ENCODE measurements at regions not wholly inside any gene's neighbourhood (a gene's known extent, or its start where the extent isn't known, plus 50 kb on each side); places are given as distances from the start of the nearest gene placed in this dataset.

GRCh38 chr1:55634516-55634915 lies 419.4 kb upstream of the USP24 start:
- no peak for TF ChIP-seq CTCF (IDR thresholded peaks at IDR 0.05)
- TF ChIP-seq POLR2A (IDR thresholded peaks at IDR 0.05): no peak
- TF ChIP-seq EP300 (IDR thresholded peaks at IDR 0.05): no peak

Data from ovary (tissue), 3 donors.